ENCODE measurements at regions not wholly inside any gene's neighbourhood (a gene's known extent, or its start where the extent isn't known, plus 50 kb on each side); places are given as distances from the start of the nearest gene placed in this dataset.

DNA sequence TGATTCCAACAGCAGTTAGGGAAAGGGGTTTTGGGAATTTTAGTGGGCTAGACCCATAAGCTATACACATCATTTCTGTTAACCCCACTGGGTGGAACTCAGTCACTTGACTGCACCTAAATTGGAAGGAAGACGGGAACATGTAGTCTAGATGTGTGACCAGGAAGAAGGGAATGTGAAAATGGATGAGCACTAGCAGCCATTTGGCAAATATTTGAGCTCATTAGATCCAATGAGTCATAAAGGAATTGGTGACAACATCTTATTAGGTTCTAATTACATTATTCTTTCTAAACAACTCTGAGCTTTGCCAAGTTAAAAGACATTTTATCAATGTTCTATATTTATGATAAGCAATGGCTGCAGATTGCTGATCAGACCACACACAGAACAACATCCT lies 400.6 kb downstream of the IRS1 start:
- Mint-ChIP-seq H3K9me3 (no peaks in the 10 kb centered on the region), H3K27ac (no peak overlapping the region), H3K4me3 (no peak overlapping the region), H3K36me3 (ENCODE audit: low read depth) (no peaks in the 10 kb centered on the region), H3K4me1 (ENCODE audit: low read depth) (no peaks in the 10 kb centered on the region), H3K27me3 (peaks cover 15% of the 10 kb centered on the region)

DNA sequence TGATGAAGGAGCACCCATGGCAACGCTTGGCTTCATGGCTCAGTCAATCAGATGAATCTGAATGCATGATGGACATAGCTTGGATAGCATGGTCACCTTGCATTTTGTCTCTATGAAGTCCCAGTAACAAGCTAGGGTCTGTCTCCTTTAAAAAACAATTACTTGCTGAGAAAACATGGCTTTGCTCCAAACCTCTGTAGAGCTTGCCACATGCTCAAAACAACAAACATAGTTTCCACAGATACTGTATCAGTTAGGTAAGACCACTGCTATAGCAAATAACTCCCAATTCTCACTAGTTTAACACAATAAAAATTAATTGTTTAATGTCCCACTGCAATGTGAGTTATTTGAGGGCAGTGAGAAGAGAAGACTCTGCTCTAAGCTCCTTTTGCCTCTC lies 401.0 kb downstream of the IRS1 start:
- Mint-ChIP-seq H3K27ac (no peak overlapping the region), H3K4me1 (ENCODE audit: low read depth) (no peaks in the 10 kb centered on the region), H3K9me3 (no peaks in the 10 kb centered on the region)

DNA sequence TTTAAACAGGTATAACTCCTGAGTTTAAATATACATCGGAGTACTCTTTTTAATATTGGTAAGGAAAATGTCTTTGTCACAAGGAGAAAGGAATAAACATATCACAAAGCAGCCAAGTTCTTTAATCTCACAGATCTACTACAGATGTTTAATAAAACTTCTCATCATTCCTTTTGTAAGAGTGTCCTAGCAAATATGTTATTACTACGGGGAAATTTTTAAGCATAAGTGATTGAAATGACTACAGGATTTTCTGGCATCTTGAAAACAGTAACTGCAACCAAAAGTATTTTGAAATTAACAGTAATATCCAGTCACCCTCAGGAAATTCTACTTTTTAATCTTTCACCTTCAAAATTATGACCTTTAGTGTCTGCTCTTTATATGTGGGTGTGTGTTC lies 403.1 kb downstream of the IRS1 start:
- no peak overlapping the region for H3K4me3 Mint-ChIP-seq
- no peaks in the 10 kb centered on the region for H3K4me1 Mint-ChIP-seq (ENCODE audit: low read depth)
- H3K27ac Mint-ChIP-seq, result no peak overlapping the region
- no peaks in the 10 kb centered on the region for H3K9me3 Mint-ChIP-seq
- no peaks in the 10 kb centered on the region for H3K36me3 Mint-ChIP-seq (ENCODE audit: low read depth)
- peaks cover 8% of the 10 kb centered on the region for H3K27me3 Mint-ChIP-seq

More for the DNA sequence above, 401.0 kb downstream of the IRS1 start:
- H3K4me3 Mint-ChIP-seq, result no peak overlapping the region
- H3K27me3 Mint-ChIP-seq, result peaks cover 12% of the 10 kb centered on the region
- no peaks in the 10 kb centered on the region for H3K36me3 Mint-ChIP-seq (ENCODE audit: low read depth)

GRCh38 chr2:226387499-226387942 lies 412.1 kb downstream of the IRS1 start:
- Mint-ChIP-seq H3K4me3 (no peak overlapping the region), H3K36me3 (ENCODE audit: low read depth) (no peaks in the 10 kb centered on the region), H3K9me3 (no peaks in the 10 kb centered on the region), H3K27ac (no peak overlapping the region), H3K4me1 (ENCODE audit: low read depth) (no peaks in the 10 kb centered on the region), H3K27me3 (peaks cover 3% of the 10 kb centered on the region)

GRCh38 chr2:226383461-226383860 lies 416.2 kb downstream of the IRS1 start:
- H3K9me3 Mint-ChIP-seq, result no peaks in the 10 kb centered on the region
- no peak overlapping the region for H3K4me3 Mint-ChIP-seq
- no peaks in the 10 kb centered on the region for H3K4me1 Mint-ChIP-seq (ENCODE audit: low read depth)
- peaks cover 6% of the 10 kb centered on the region for H3K27me3 Mint-ChIP-seq
- H3K36me3 Mint-ChIP-seq (ENCODE audit: low read depth), result no peaks in the 10 kb centered on the region
- H3K27ac Mint-ChIP-seq, result no peak overlapping the region

- no peaks in the 10 kb centered on the region for H3K36me3 Mint-ChIP-seq (ENCODE audit: low read depth)
- peaks cover 6% of the 10 kb centered on the region for H3K27me3 Mint-ChIP-seq
- H3K4me3 Mint-ChIP-seq, result no peak overlapping the region
- H3K9me3 Mint-ChIP-seq, result no peaks in the 10 kb centered on the region
- no peak overlapping the region for H3K27ac Mint-ChIP-seq
- no peaks in the 10 kb centered on the region for H3K4me1 Mint-ChIP-seq (ENCODE audit: low read depth)
These were observed 418.9 kb downstream of the IRS1 start for GRCh38 chr2:226380679-226381078.

DNA sequence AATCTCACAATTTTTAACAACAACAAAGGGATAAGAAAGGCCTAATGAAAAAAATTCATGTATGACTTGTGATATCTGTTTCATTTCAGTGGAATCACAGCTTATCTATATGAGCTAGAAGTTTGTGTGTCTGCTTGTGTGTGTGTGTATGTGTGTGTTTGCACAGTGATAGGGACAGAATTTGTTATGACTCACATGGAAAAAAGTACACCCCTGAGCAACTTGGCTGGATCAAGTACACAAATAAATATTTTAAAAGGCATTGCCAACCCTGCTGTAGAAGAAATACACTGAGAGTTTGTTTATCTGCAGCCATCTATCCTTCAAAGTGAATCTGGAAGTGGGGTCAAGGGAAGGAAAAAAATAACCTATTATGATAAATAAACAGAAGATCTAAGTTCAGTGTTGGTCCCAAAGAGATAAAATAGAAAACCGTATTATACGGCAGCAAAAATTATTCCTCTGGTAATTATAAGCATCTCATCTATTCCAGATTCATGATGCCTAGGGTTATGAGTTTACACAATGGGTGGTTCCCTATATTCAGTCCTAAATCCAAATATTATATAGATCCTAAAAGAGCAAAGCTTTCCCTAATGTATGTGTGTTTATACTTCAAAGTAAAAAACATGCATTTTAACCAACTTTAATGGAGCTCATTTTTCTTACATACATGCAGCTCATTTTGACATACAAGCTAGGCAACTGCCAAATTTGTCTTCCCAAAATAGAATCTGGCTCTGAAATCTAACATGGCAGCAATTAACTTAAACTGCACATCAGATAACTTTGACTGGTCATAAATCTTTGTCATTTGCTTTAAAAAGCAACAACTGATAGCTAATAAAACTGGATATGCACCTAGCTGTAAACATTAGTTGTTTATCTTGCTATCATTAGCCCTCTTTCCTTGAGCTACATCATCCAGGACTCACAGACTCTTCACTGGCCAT lies 420.6 kb downstream of the IRS1 start:
- no peaks in the 10 kb centered on the region for H3K36me3 Mint-ChIP-seq (ENCODE audit: low read depth)
- H3K27me3 Mint-ChIP-seq, result peaks cover 3% of the 10 kb centered on the region
- no peaks in the 10 kb centered on the region for H3K4me1 Mint-ChIP-seq (ENCODE audit: low read depth)
- H3K27ac Mint-ChIP-seq, result no peak overlapping the region
- H3K4me3 Mint-ChIP-seq, result no peak overlapping the region
- no peaks in the 10 kb centered on the region for H3K9me3 Mint-ChIP-seq

GRCh38 chr2:226376516-226377180 lies 423.0 kb downstream of the IRS1 start:
- no peak overlapping the region for H3K4me3 Mint-ChIP-seq
- H3K9me3 Mint-ChIP-seq, result no peaks in the 10 kb centered on the region
- peaks cover 17% of the 10 kb centered on the region for H3K27me3 Mint-ChIP-seq
- H3K4me1 Mint-ChIP-seq (ENCODE audit: low read depth), result no peaks in the 10 kb centered on the region
- H3K27ac Mint-ChIP-seq, result no peak overlapping the region
- H3K36me3 Mint-ChIP-seq (ENCODE audit: low read depth), result no peaks in the 10 kb centered on the region

DNA sequence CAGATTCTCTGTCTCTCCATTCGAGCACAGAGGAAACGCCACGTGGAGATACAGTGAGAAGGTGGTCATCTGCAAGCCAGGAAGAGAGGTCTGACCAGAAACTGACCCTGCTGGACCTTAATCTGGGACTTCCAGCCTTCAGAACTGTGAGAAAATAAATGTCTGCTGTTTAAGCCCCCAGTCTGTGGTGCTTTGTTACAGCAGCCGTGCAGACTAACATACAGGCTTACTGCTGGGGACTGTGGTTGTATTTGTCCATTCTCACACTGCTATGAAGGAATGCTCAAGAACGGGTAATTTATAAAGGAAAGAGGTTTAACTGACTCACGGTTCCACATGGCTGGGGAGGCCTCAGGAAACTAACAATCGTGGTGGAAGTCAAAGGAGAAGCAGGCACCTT lies 432.7 kb downstream of the IRS1 start:
- Mint-ChIP-seq H3K27ac (no peak overlapping the region), H3K4me1 (ENCODE audit: low read depth) (no peaks in the 10 kb centered on the region), H3K9me3 (no peaks in the 10 kb centered on the region), H3K4me3 (no peak overlapping the region), H3K36me3 (ENCODE audit: low read depth) (no peaks in the 10 kb centered on the region), H3K27me3 (peaks cover 25% of the 10 kb centered on the region)

DNA sequence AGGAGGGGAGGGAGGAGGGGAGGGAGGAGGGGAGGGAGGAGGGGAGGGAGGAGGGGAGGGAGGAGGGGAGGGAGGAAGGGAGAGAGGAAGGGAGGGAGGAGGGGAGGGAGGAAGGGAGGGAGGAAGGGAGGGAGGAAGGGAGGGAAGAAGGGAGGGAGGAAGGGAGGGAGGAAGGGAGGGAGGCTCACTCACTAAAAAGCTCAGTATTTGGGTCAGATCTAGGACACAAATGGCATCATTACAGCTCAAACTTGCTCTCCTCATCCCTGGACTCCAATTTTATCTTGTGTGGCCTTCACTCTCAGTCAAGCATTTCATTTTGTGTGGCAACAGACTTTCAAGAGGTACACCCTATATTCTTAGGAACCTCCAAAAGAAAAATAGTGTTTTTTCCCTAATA lies 435.4 kb downstream of the IRS1 start:
- no peak overlapping the region for H3K4me3 Mint-ChIP-seq
- no peaks in the 10 kb centered on the region for H3K9me3 Mint-ChIP-seq
- peaks cover 15% of the 10 kb centered on the region for H3K27me3 Mint-ChIP-seq
- no peaks in the 10 kb centered on the region for H3K36me3 Mint-ChIP-seq (ENCODE audit: low read depth)
- no peak overlapping the region for H3K27ac Mint-ChIP-seq
- H3K4me1 Mint-ChIP-seq (ENCODE audit: low read depth), result no peaks in the 10 kb centered on the region

DNA sequence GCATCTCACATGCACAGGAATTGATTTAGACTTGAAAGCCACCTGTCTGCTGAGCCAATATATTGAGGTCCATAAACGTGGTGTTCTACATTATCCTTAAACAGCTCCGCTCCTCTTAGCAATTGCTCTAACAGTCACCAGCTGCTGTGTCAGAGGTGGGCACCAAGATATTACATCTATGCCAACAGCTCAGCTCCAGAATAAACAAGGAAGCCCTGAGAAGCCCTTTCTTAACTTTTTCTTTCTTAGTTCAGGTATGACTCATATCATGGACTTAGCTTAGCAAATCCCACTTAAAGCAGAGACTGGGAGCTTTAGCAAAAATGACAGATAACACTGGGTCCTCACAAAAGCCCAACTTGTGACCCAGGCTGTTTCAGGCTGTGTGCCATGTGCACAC lies 436.6 kb downstream of the IRS1 start:
- Mint-ChIP-seq H3K4me3 (no peak overlapping the region), H3K4me1 (ENCODE audit: low read depth) (no peaks in the 10 kb centered on the region), H3K27me3 (peaks cover 14% of the 10 kb centered on the region), H3K36me3 (ENCODE audit: low read depth) (no peaks in the 10 kb centered on the region), H3K9me3 (no peaks in the 10 kb centered on the region), H3K27ac (no peak overlapping the region)

DNA sequence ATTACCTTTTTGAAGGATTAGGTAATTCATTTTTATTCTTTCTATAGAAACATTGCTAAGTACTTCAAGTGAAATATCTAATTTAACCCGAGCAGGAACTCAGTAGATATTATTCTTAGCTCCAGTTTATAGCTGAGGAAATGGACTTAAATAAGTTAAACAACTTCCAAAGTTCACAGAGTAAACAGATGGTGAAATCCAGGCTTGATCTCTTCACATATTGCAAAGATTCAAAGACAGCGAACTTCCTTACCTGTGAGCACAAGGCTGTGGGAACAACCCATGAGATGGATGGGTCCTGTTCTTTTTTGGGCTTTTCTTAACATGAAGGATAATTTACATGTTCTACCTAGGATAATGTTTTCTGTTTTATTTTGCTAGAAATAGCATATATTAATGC lies 439.0 kb downstream of the IRS1 start:
- no peaks in the 10 kb centered on the region for H3K4me1 Mint-ChIP-seq (ENCODE audit: low read depth)
- H3K36me3 Mint-ChIP-seq (ENCODE audit: low read depth), result no peaks in the 10 kb centered on the region
- H3K4me3 Mint-ChIP-seq, result no peak overlapping the region
- peaks cover 19% of the 10 kb centered on the region for H3K27me3 Mint-ChIP-seq
- H3K9me3 Mint-ChIP-seq, result no peaks in the 10 kb centered on the region
- H3K27ac Mint-ChIP-seq, result no peak overlapping the region

DNA sequence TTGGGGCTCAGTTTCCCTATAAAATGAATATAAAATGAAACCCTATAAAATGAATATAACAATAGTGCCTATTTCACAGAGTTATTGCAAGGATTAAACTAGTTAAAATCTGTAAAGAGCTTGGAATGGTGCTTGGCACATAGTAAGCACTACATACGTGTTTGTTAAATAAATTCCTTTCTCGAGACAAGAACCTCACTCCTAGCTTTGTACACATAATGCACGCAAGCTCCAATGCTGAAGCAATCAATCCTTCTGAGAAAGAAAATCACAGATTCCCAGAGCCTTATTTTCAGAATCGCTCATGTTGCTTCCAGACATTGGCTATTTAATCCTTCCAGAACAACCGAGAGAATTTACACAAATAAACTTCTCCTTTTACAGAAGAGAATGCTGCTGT lies 440.9 kb downstream of the IRS1 start:
- Mint-ChIP-seq H3K27me3 (peaks cover 22% of the 10 kb centered on the region), H3K36me3 (ENCODE audit: low read depth) (no peaks in the 10 kb centered on the region), H3K4me3 (no peak overlapping the region), H3K27ac (no peak overlapping the region), H3K4me1 (ENCODE audit: low read depth) (no peaks in the 10 kb centered on the region), H3K9me3 (no peaks in the 10 kb centered on the region)

GRCh38 chr2:226357816-226358215 lies 441.8 kb downstream of the IRS1 start:
- no peaks in the 10 kb centered on the region for H3K4me1 Mint-ChIP-seq (ENCODE audit: low read depth)
- no peak overlapping the region for H3K4me3 Mint-ChIP-seq
- H3K27ac Mint-ChIP-seq, result no peak overlapping the region
- H3K27me3 Mint-ChIP-seq, result peaks cover 22% of the 10 kb centered on the region
- no peaks in the 10 kb centered on the region for H3K36me3 Mint-ChIP-seq (ENCODE audit: low read depth)
- no peaks in the 10 kb centered on the region for H3K9me3 Mint-ChIP-seq

DNA sequence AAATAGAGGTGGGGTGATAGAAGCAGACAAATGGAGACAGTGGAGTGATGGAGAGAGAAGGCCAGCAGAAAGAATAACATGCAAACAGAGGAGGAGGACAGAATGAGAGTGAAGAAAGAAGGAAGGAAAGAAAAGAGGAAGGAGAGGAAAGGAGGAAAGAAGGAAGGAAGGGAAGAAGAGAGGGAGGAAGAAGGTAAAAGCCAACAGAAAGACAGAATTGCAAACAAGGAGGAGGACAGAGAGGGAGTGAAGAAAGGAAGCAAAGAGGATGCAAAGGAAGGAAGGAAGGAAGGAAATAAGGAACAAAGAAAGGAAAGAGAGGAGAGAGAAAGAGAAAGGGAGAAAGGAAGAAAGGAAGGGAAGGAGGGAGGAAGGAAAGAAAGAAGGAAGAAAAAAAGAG lies 444.0 kb downstream of the IRS1 start:
- H3K27me3 Mint-ChIP-seq, result peaks cover 11% of the 10 kb centered on the region
- H3K4me1 Mint-ChIP-seq (ENCODE audit: low read depth), result no peaks in the 10 kb centered on the region
- no peak overlapping the region for H3K27ac Mint-ChIP-seq
- H3K9me3 Mint-ChIP-seq, result no peaks in the 10 kb centered on the region
- H3K36me3 Mint-ChIP-seq (ENCODE audit: low read depth), result no peaks in the 10 kb centered on the region
- no peak overlapping the region for H3K4me3 Mint-ChIP-seq
